Fibroblast of lung (primary cell): ENCODE measurements at regions not wholly inside any gene's neighbourhood (a gene's known extent, or its start where the extent isn't known, plus 50 kb on each side); places are given as distances from the start of the nearest gene placed in this dataset.

Source experiments
- DNase-seq, 2 donors: peaks; one replicate each; pipeline versions ENCODE4 v3.0.0 to v3.0.0-alpha.2; 2010; ENCODE audit warnings: low read depth in 2 of 2
- H2AFZ ChIP-seq: 2 replicates; pipeline ENCODE4 v1.5.1; 2012; ENCODE audit warnings: low read length, control low read depth, inconsistent platforms
- H3K27ac ChIP-seq: 2 replicates; pipeline ENCODE4 v1.5.1; 2011; ENCODE audit warnings: low read length, control low read depth; ENCODE audit not compliant: insufficient read depth
- H3K27me3 ChIP-seq: 2 replicates; pipeline ENCODE4 v1.5.1; 2011; ENCODE audit warnings: mild to moderate bottlenecking, low read length; ENCODE audit not compliant: control insufficient read depth, insufficient read depth
- H3K36me3 ChIP-seq: 2 replicates; pipeline ENCODE4 v1.5.1; 2011; ENCODE audit warnings: low read length; ENCODE audit not compliant: control insufficient read depth, insufficient read depth
- H3K4me1 ChIP-seq: 2 replicates; pipeline ENCODE4 v1.5.1; 2011; ENCODE audit warnings: low read length; ENCODE audit not compliant: control insufficient read depth, insufficient read depth; ENCODE audit errors: extremely low read depth
- H3K4me2 ChIP-seq: 2 replicates; pipeline ENCODE4 v1.5.1; 2011; ENCODE audit warnings: low read length, control low read depth; ENCODE audit not compliant: insufficient read depth; ENCODE audit errors: extremely low read depth
- H3K4me3 ChIP-seq, 4 experiments: fragments of 200-600 bp in 1 of 4; sonication (generic) in 1 of 4; replicated peaks in 1 of 4; 2 replicates each; pipeline ENCODE4 v1.5.1; 2011 to 2016; ENCODE audit warnings: low read length in 4 of 4, low read depth in 3 of 4, mild to moderate bottlenecking in 3 of 4, control low read depth in 2 of 4, inconsistent platforms in 1 of 4, mixed read lengths in 1 of 4; ENCODE audit not compliant: insufficient read depth in 1 of 4; ENCODE audit errors: control extremely low read depth in 1 of 4
- H3K79me2 ChIP-seq: 2 replicates; pipeline ENCODE4 v1.5.1; 2012; ENCODE audit warnings: mild to moderate bottlenecking, low read length, inconsistent platforms; ENCODE audit not compliant: control insufficient read depth, insufficient read depth
- H3K9ac ChIP-seq: 2 replicates; pipeline ENCODE4 v1.5.1; 2011; ENCODE audit warnings: mild to moderate bottlenecking, low read length, control low read depth; ENCODE audit not compliant: insufficient read depth
- H3K9me3 ChIP-seq: 2 replicates; pipeline ENCODE4 v1.5.1; 2012; ENCODE audit warnings: low read depth, low read length; ENCODE audit not compliant: control insufficient read depth, insufficient read depth
- H4K20me1 ChIP-seq: 2 replicates; pipeline ENCODE4 v1.5.1; 2011; ENCODE audit warnings: low read length; ENCODE audit not compliant: control insufficient read depth, insufficient read depth; ENCODE audit errors: extremely low read depth
- CTCF ChIP-seq, 2 donors: IDR thresholded peaks in 1 of 2; conservative IDR thresholded peaks in 1 of 2; 1 replicate in 1 of 2; 2 replicates in 1 of 2; pipeline ENCODE4 v1.5.1; 2011 to 2012; ENCODE audit warnings: low read length in 2 of 2, control low read depth in 1 of 2, inconsistent platforms in 1 of 2, low read depth in 1 of 2, mild to moderate bottlenecking in 1 of 2
- EZH2 ChIP-seq: IDR thresholded peaks from 2 replicates; pipeline ENCODE4 v1.5.1; 2012; ENCODE audit warnings: low read length, control low read depth, mild to moderate bottlenecking; ENCODE audit errors: missing control alignments

GRCh38 chr22:27255580-27255979 is 546.0 kb downstream of the MN1 start:
- Histone ChIP-seq H3K27ac (no peak overlapping the region), H3K4me2 (no peak overlapping the region), H3K79me2 (no peaks in the 10 kb centered on the region), H3K9me3 (no peaks in the 10 kb centered on the region), H3K4me1 (no peaks in the 10 kb centered on the region), H3K36me3 (no peaks in the 10 kb centered on the region), H3K4me3 (no peak overlapping the region), H3K27me3 (no peaks in the 10 kb centered on the region), H3K9ac (no peak overlapping the region), H4K20me1 (no peaks in the 10 kb centered on the region), H2AFZ (no peak overlapping the region)
- no peak for TF ChIP-seq EZH2
- TF ChIP-seq CTCF (conservative IDR thresholded peaks at IDR 0.05 in 1 of 2, IDR thresholded peaks at IDR 0.05 in 1 of 2; ENCODE audit: low read depth in 1 of 2, low read length in 2 of 2): no peak
- DNase-seq: no peak

- Histone ChIP-seq H3K27ac (no peak overlapping the region), H3K4me2 (no peak overlapping the region), H3K4me3 (no peak overlapping the region), H2AFZ (no peak overlapping the region), H3K79me2 (no peaks in the 10 kb centered on the region), H3K27me3 (no peaks in the 10 kb centered on the region), H4K20me1 (no peaks in the 10 kb centered on the region), H3K4me1 (no peaks in the 10 kb centered on the region), H3K9me3 (no peaks in the 10 kb centered on the region), H3K9ac (no peak overlapping the region), H3K36me3 (no peaks in the 10 kb centered on the region)
- DNase-seq: no peak
- no peak for TF ChIP-seq EZH2
- no peak for TF ChIP-seq CTCF (conservative IDR thresholded peaks at IDR 0.05 in 1 of 2, IDR thresholded peaks at IDR 0.05 in 1 of 2; ENCODE audit: low read depth in 1 of 2, low read length in 2 of 2)
Measured at GRCh38 chr22:27257987-27258386, 543.6 kb downstream of the MN1 start.

GRCh38 chr22:27258616-27259172 is 542.9 kb downstream of the MN1 start:
- DNase-seq: no peak
- Histone ChIP-seq H3K9ac (no peak overlapping the region), H3K4me2 (no peak overlapping the region), H3K36me3 (no peaks in the 10 kb centered on the region), H3K27ac (no peak overlapping the region), H2AFZ (no peak overlapping the region), H3K79me2 (no peaks in the 10 kb centered on the region), H3K9me3 (no peaks in the 10 kb centered on the region), H3K27me3 (no peaks in the 10 kb centered on the region), H3K4me3 (no peak overlapping the region), H4K20me1 (no peaks in the 10 kb centered on the region), H3K4me1 (no peaks in the 10 kb centered on the region)
- TF ChIP-seq EZH2: no peak
- no peak for TF ChIP-seq CTCF (conservative IDR thresholded peaks at IDR 0.05 in 1 of 2, IDR thresholded peaks at IDR 0.05 in 1 of 2; ENCODE audit: low read depth in 1 of 2, low read length in 2 of 2)
